ENCODE measurements at regions not wholly inside any gene's neighbourhood (a gene's known extent, or its start where the extent isn't known, plus 50 kb on each side); places are given as distances from the start of the nearest gene placed in this dataset.

GRCh38 chr19:23558541-23558940, 128.5 kb downstream of the ZNF675 start:
- ATAC-seq (no peak), DNase-seq (ENCODE audit: low spot score) (no peak)
- no peak overlapping the region for H3K4me3 ChIP-seq
- no peak overlapping the region for H2AFZ ChIP-seq
- H3K4me1 ChIP-seq (ENCODE audit: insufficient read depth): no peaks in the 10 kb centered on the region
- Mint-ChIP-seq H3K4me3 (no peak overlapping the region), H3K27ac (no peak overlapping the region), H3K36me3 (ENCODE audit: low read depth) (peaks cover 17% of the 10 kb centered on the region; the same call in 2 of the 3 replicates), H3K27me3 (ENCODE audit: insufficient read depth, low read depth, poor library complexity) (peaks cover 4% of the 10 kb centered on the region), H3K9me3 (peaks cover 80% of the 10 kb centered on the region), H3K4me1 (no peaks in the 10 kb centered on the region)
- H3K4me2 ChIP-seq: no peak overlapping the region
- no peaks in the 10 kb centered on the region for H3K79me2 ChIP-seq (replicated peaks; ENCODE audit: insufficient read depth)
- H3K27me3 ChIP-seq (ENCODE audit: insufficient read depth): no peaks in the 10 kb centered on the region
- no peak for TF ChIP-seq ETS1 (IDR thresholded peaks at IDR 0.05)
- TF ChIP-seq, protein P1, sequence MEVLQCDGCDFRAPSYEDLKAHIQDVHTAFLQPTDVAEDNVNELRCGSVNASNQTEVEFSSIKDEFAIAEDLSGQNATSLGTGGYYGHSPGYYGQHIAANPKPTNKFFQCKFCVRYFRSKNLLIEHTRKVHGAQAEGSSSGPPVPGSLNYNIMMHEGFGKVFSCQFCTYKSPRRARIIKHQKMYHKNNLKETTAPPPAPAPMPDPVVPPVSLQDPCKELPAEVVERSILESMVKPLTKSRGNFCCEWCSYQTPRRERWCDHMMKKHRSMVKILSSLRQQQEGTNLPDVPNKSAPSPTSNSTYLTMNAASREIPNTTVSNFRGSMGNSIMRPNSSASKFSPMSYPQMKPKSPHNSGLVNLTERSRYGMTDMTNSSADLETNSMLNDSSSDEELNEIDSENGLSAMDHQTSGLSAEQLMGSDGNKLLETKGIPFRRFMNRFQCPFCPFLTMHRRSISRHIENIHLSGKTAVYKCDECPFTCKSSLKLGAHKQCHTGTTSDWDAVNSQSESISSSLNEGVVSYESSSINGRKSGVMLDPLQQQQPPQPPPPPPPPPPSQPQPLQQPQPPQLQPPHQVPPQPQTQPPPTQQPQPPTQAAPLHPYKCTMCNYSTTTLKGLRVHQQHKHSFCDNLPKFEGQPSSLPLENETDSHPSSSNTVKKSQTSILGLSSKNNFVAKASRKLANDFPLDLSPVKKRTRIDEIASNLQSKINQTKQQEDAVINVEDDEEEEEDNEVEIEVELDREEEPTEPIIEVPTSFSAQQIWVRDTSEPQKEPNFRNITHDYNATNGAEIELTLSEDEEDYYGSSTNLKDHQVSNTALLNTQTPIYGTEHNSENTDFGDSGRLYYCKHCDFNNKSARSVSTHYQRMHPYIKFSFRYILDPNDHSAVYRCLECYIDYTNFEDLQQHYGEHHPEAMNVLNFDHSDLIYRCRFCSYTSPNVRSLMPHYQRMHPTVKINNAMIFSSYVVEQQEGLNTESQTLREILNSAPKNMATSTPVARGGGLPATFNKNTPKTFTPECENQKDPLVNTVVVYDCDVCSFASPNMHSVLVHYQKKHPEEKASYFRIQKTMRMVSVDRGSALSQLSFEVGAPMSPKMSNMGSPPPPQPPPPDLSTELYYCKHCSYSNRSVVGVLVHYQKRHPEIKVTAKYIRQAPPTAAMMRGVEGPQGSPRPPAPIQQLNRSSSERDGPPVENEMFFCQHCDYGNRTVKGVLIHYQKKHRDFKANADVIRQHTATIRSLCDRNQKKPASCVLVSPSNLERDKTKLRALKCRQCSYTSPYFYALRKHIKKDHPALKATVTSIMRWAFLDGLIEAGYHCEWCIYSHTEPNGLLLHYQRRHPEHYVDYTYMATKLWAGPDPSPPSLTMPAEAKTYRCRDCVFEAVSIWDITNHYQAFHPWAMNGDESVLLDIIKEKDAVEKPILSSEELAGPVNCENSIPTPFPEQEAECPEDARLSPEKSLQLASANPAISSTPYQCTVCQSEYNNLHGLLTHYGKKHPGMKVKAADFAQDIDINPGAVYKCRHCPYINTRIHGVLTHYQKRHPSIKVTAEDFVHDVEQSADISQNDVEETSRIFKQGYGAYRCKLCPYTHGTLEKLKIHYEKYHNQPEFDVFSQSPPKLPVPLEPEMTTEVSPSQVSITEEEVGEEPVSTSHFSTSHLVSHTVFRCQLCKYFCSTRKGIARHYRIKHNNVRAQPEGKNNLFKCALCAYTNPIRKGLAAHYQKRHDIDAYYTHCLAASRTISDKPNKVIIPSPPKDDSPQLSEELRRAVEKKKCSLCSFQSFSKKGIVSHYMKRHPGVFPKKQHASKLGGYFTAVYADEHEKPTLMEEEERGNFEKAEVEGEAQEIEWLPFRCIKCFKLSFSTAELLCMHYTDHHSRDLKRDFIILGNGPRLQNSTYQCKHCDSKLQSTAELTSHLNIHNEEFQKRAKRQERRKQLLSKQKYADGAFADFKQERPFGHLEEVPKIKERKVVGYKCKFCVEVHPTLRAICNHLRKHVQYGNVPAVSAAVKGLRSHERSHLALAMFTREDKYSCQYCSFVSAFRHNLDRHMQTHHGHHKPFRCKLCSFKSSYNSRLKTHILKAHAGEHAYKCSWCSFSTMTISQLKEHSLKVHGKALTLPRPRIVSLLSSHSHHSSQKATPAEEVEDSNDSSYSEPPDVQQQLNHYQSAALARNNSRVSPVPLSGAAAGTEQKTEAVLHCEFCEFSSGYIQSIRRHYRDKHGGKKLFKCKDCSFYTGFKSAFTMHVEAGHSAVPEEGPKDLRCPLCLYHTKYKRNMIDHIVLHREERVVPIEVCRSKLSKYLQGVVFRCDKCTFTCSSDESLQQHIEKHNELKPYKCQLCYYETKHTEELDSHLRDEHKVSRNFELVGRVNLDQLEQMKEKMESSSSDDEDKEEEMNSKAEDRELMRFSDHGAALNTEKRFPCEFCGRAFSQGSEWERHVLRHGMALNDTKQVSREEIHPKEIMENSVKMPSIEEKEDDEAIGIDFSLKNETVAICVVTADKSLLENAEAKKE (CRISPR knock-in tag; IDR thresholded peaks at IDR 0.05): no peak
- no peak for TF ChIP-seq EZH2phosphoT487 (IDR thresholded peaks at IDR 0.05; ENCODE audit: unreplicated experiment)
- no peak for TF ChIP-seq NANOG (IDR thresholded peaks at IDR 0.05; ENCODE audit: borderline replicate concordance)
- TF ChIP-seq ZNF331 (CRISPR knock-in tag; IDR thresholded peaks at IDR 0.05; ENCODE audit: low read depth): no peak
- no peak for TF ChIP-seq STAT1 (IDR thresholded peaks at IDR 0.05; ENCODE audit: unreplicated experiment)
- TF ChIP-seq, protein P2, sequence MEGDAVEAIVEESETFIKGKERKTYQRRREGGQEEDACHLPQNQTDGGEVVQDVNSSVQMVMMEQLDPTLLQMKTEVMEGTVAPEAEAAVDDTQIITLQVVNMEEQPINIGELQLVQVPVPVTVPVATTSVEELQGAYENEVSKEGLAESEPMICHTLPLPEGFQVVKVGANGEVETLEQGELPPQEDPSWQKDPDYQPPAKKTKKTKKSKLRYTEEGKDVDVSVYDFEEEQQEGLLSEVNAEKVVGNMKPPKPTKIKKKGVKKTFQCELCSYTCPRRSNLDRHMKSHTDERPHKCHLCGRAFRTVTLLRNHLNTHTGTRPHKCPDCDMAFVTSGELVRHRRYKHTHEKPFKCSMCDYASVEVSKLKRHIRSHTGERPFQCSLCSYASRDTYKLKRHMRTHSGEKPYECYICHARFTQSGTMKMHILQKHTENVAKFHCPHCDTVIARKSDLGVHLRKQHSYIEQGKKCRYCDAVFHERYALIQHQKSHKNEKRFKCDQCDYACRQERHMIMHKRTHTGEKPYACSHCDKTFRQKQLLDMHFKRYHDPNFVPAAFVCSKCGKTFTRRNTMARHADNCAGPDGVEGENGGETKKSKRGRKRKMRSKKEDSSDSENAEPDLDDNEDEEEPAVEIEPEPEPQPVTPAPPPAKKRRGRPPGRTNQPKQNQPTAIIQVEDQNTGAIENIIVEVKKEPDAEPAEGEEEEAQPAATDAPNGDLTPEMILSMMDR (conservative IDR thresholded peaks at IDR 0.05; ENCODE audit: low read depth in 2 of 2): no peak
- TF ChIP-seq, protein P3, sequence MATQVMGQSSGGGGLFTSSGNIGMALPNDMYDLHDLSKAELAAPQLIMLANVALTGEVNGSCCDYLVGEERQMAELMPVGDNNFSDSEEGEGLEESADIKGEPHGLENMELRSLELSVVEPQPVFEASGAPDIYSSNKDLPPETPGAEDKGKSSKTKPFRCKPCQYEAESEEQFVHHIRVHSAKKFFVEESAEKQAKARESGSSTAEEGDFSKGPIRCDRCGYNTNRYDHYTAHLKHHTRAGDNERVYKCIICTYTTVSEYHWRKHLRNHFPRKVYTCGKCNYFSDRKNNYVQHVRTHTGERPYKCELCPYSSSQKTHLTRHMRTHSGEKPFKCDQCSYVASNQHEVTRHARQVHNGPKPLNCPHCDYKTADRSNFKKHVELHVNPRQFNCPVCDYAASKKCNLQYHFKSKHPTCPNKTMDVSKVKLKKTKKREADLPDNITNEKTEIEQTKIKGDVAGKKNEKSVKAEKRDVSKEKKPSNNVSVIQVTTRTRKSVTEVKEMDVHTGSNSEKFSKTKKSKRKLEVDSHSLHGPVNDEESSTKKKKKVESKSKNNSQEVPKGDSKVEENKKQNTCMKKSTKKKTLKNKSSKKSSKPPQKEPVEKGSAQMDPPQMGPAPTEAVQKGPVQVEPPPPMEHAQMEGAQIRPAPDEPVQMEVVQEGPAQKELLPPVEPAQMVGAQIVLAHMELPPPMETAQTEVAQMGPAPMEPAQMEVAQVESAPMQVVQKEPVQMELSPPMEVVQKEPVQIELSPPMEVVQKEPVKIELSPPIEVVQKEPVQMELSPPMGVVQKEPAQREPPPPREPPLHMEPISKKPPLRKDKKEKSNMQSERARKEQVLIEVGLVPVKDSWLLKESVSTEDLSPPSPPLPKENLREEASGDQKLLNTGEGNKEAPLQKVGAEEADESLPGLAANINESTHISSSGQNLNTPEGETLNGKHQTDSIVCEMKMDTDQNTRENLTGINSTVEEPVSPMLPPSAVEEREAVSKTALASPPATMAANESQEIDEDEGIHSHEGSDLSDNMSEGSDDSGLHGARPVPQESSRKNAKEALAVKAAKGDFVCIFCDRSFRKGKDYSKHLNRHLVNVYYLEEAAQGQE (IDR thresholded peaks at IDR 0.05; ENCODE audit: unreplicated experiment): no peak
- no peak for TF ChIP-seq JUNB (IDR thresholded peaks at IDR 0.05; ENCODE audit: unreplicated experiment)
- TF ChIP-seq ZNF114 (CRISPR knock-in tag; IDR thresholded peaks at IDR 0.05): no peak
- no peak for TF ChIP-seq CREB1 (CRISPR knock-in tag; IDR thresholded peaks at IDR 0.05; ENCODE audit: low read depth)
- TF ChIP-seq EZH2 (IDR thresholded peaks at IDR 0.05; ENCODE audit: low read depth, unreplicated experiment): no peak
- TF ChIP-seq POLR2AphosphoS5 (IDR thresholded peaks at IDR 0.05; ENCODE audit: low read depth): no peak
- H4K20me1 ChIP-seq (replicated peaks; ENCODE audit: insufficient read depth): no peaks in the 10 kb centered on the region
- H3K9me2 ChIP-seq (ENCODE audit: insufficient read depth): no peaks in the 10 kb centered on the region
- no peaks in the 10 kb centered on the region for H3F3A ChIP-seq (replicated peaks; ENCODE audit: low read depth)
- no peak overlapping the region for H3K27ac ChIP-seq (ENCODE audit: low read depth)
- H3K36me3 ChIP-seq (ENCODE audit: insufficient read depth): no peaks in the 10 kb centered on the region
